GM12873 (cell line): ENCODE measurements at regions not wholly inside any gene's neighbourhood (a gene's known extent, or its start where the extent isn't known, plus 50 kb on each side); places are given as distances from the start of the nearest gene placed in this dataset.

Experiments
- CTCF ChIP-seq: IDR thresholded peaks from 2 replicates; pipeline ENCODE4 v1.5.1; 2012; ENCODE audit warnings: low read depth, mild to moderate bottlenecking, moderate library complexity, low read length, control low read depth; ENCODE audit not compliant: insufficient read depth; ENCODE audit errors: missing control alignments

DNA sequence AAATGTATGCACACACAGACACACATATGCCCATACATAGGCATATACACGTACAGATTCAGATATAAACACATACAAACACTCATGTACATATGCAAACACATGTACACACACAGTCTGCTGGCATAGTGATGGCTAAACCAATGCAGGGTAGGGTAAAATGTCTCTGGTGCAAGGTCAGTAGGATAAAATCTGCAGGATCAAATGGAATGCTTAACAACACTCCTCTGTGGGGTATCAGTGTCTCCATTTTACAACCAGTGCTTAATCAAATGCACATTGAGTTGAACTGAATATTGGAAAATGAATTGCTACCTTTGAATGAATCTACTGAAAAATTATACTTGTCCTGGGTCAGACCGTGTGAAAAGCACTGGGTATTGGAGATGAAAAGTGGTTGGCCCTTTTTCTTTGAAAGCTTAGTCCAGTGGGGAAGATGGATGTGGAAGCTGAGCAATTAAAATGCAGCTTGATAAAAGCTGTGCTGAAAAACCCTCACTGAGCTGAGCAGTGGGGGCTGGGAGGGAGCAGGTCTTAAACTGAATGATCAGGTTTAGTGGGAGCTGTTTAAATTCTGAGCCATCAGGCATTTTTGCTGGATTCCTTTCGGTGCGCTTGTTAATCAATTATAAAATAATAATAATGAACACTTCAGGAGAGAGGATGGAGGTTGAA is 314.7 kb downstream of the HAPSTR1 start:
- TF ChIP-seq CTCF, result no peak

- TF ChIP-seq CTCF, result no peak
These were observed 315.8 kb downstream of the HAPSTR1 start for GRCh38 chr16:9407206-9407758.

- TF ChIP-seq CTCF, result no peak
These were observed 316.9 kb downstream of the HAPSTR1 start for GRCh38 chr16:9408297-9408878.

DNA sequence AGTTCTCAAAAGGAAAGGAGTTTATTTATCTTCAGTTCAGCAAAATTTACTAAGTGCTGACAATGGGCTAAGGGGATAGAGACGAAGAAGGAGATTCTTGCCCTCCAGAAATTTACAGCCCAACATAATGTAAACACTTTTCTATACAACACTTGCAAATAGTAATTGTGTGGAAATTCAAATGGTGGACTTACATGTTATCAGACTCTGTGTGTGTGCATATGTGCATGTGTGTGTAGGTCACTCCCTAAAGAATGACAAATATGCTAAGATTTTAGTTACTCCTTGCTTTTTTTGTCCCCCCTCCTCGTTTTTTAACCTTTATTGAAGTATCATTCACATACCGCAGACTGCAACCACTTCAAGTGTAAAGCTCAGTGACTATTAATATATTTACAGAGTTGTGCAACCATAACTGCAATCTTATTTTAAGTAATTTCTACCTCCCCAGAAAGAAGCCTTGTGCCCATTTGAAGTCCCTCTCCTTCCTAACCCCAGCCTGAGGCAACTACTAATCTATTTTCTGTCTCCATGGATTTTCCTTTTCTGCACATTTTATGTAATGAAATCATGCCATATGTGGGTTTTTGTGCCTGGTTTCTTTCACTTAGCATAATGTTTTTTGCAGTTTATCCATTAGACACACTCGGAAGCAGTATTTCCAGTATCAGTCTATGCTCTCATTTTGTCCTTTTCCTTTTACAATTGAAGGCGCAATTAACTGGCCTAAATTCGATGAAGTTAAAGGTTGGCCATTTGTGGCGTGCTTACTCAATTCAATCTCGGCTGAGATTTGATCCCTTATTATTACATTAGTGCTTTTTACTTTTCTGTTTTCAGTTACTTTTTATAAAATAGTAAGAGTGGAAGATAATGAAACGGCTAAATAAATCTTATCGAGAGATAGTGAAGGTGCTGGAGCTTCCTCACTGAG is 318.4 kb downstream of the HAPSTR1 start:
- TF ChIP-seq CTCF, result no peak

DNA sequence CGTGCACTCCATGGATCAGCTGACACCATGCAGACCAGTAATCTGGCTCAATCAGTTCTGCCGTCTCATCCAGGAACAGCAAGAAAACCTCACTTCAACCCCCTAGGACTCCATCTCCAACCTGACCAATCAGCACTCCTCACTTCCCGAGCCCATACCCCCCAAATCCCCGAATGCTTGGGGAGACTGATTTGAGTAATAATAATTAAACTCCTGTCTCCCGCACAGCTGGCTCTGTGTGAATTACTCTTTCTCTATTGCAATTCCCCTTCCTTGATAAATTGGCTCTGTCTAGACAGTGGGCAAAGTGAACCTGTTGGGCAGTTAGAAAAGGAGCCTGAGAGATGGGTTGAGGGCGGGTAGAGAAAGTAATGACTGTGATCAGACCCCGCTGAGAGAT is 320.0 kb downstream of the HAPSTR1 start:
- TF ChIP-seq CTCF, result no peak

- no peak for TF ChIP-seq CTCF
These were observed 320.8 kb downstream of the HAPSTR1 start for GRCh38 chr16:9412031-9412914.
